M059J (cell line): ENCODE measurements at regions not wholly inside any gene's neighbourhood (a gene's known extent, or its start where the extent isn't known, plus 50 kb on each side); places are given as distances from the start of the nearest gene placed in this dataset.
A peak's percentile ranks its signal among the peaks of the same experiment; 100 is the strongest.
"Not testable (repeated sequence)": the region's sequence is repeated elsewhere in the genome, so short reads cannot be mapped to it uniquely, and the experiment has no call there.

ENCODE experiments used
- DNase-seq: peaks from one replicate; pipeline ENCODE4 v3.0.0-alpha.2; 2012; ENCODE audit warnings: low read depth

GRCh38 chr5:120150770-120151169 is 313.3 kb upstream of the PRR16 start:
- DNase-seq: no peak

GRCh38 chr5:120151181-120151580 is 312.9 kb upstream of the PRR16 start:
- DNase-seq: no peak

GRCh38 chr5:120151825-120152224 is 312.3 kb upstream of the PRR16 start:
- peak; percentile 14 for DNase-seq

GRCh38 chr5:120152472-120152871 is 311.6 kb upstream of the PRR16 start:
- DNase-seq: peak; percentile 92

- no peak for DNase-seq
Observed at GRCh38 chr5:120152931-120153330, 311.2 kb upstream of the PRR16 start.

- DNase-seq: no peak
Observed at GRCh38 chr5:120153551-120153950, 310.5 kb upstream of the PRR16 start.

GRCh38 chr5:120155873-120156272 is 308.2 kb upstream of the PRR16 start:
- no peak for DNase-seq

GRCh38 chr5:120158211-120158610 is 305.9 kb upstream of the PRR16 start:
- no peak for DNase-seq

GRCh38 chr5:120159155-120159554 is 304.9 kb upstream of the PRR16 start:
- DNase-seq: no peak

GRCh38 chr5:120160124-120160895 is 303.8 kb upstream of the PRR16 start:
- DNase-seq: peak; percentile 65

GRCh38 chr5:120162321-120162720 is 301.8 kb upstream of the PRR16 start:
- DNase-seq: peak; percentile 61

- no peak for DNase-seq
Observed at GRCh38 chr5:120164037-120164436, 300.1 kb upstream of the PRR16 start.

- DNase-seq: no peak
Observed at GRCh38 chr5:120164986-120165385, 299.1 kb upstream of the PRR16 start.

GRCh38 chr5:120173125-120173524 is 291.0 kb upstream of the PRR16 start:
- DNase-seq: no peak

GRCh38 chr5:120174089-120174488 is 290.0 kb upstream of the PRR16 start:
- DNase-seq: no peak

- not testable (repeated sequence) for DNase-seq
Observed at GRCh38 chr5:120181238-120181637, 282.9 kb upstream of the PRR16 start.

GRCh38 chr5:120194650-120195049 is 269.4 kb upstream of the PRR16 start:
- not testable (repeated sequence) for DNase-seq

GRCh38 chr5:120199559-120199958 is 264.5 kb upstream of the PRR16 start:
- no peak for DNase-seq

GRCh38 chr5:120207129-120207528 is 257.0 kb upstream of the PRR16 start:
- peak; percentile 3 for DNase-seq

- no peak for DNase-seq
Observed at GRCh38 chr5:120217001-120217400, 247.1 kb upstream of the PRR16 start.

- DNase-seq: no peak
Observed at GRCh38 chr5:120219988-120220387, 244.1 kb upstream of the PRR16 start.

GRCh38 chr5:120225524-120225923 is 238.6 kb upstream of the PRR16 start:
- DNase-seq: no peak

- DNase-seq: peak; percentile 56
Observed at GRCh38 chr5:120228262-120229031, 235.7 kb upstream of the PRR16 start.
